GM12878 (cell line): ENCODE measurements at regions not wholly inside any gene's neighbourhood (a gene's known extent, or its start where the extent isn't known, plus 50 kb on each side); places are given as distances from the start of the nearest gene placed in this dataset.

ENCODE experiments used
- ATAC-seq: fragments of 200-7000 bp; cut with Tn5 transposase; 3 replicates; pipeline ENCODE4 v1.9.1; 2020; ENCODE audit warnings: mild to moderate bottlenecking, moderate library complexity
- BruUV-seq: library from RNA; stranded (reverse); fragments of 400-500 nt; replicated peaks from 2 replicates; lab custom pipeline; 2021; lab: Mats Ljungman, UMichigan
- CTCF ChIA-PET: fragments of 300-600 bp; sonication (Branson Sonifier 250); formaldehyde crosslinking; extraction: SDS; loops from one replicate; lab custom pipeline; 2021; ENCODE audit warnings: inconsistent platforms; lab: Yijun Ruan, JAX
- POLR2A ChIA-PET: fragments of 350-600 bp; formaldehyde crosslinking; extraction: SDS; loops from one replicate; lab custom pipeline; 2021; ENCODE audit warnings: inconsistent platforms; lab: Charles Lee
- RAD21 ChIA-PET: fragments of 300-600 bp; sonication (Branson Sonifier 250); formaldehyde crosslinking; loops from one replicate; lab custom pipeline; 2023; ENCODE audit warnings: antibody characterized with exemption; ENCODE audit not compliant: unreplicated experiment; lab: Charles Lee
- SMC1A ChIA-PET: fragments of 300-600 bp; sonication (Branson Sonifier 250); formaldehyde crosslinking; loops from one replicate; lab custom pipeline; 2023; ENCODE audit not compliant: unreplicated experiment, uncharacterized antibody; lab: Charles Lee
- DNase-seq: peaks from one replicate; pipeline ENCODE4 v3.0.0-alpha.2; 2011; ENCODE audit warnings: low read depth, low spot score
- FAIRE-seq: peaks from 3 replicates; lab custom pipeline; 2011; peaks lifted over from hg19 to GRCh38; lab: Jason Lieb, UNC
- H2AFZ ChIP-seq: 2 replicates; pipeline ENCODE4 v1.6.0; 2011; ENCODE audit warnings: low read depth, low read length, control low read depth; ENCODE audit not compliant: control insufficient read depth
- H3K27ac ChIP-seq: 2 replicates; pipeline ENCODE4 v1.5.1; 2011; ENCODE audit warnings: control low read depth; ENCODE audit not compliant: control insufficient read depth, insufficient read depth
- H3K27me3 ChIP-seq, 2 experiments: replicated peaks in 1 of 2; 2 replicates each; pipeline versions ENCODE4 v1.6.0 to v1.6.1; 2011; ENCODE audit warnings: low read length in 1 of 2; ENCODE audit not compliant: control insufficient read depth in 2 of 2, insufficient read depth in 2 of 2
- H3K36me3 ChIP-seq, 2 experiments: 2 replicates each; pipeline ENCODE4 v1.5.1; 2011; ENCODE audit warnings: low read length in 1 of 2; ENCODE audit not compliant: control insufficient read depth in 2 of 2, insufficient read depth in 2 of 2
- H3K4me1 ChIP-seq: 2 replicates; pipeline ENCODE4 v1.6.1; 2011; ENCODE audit warnings: mild to moderate bottlenecking, low read length, moderate library complexity, mixed read lengths; ENCODE audit not compliant: control insufficient read depth, insufficient read depth
- H3K4me2 ChIP-seq: 2 replicates; pipeline ENCODE4 v1.6.0; 2011; ENCODE audit warnings: control low read depth; ENCODE audit not compliant: control insufficient read depth, insufficient read depth
- H3K4me3 ChIP-seq: fragments of 200-600 bp; sonication (generic); 2 replicates; pipeline ENCODE4 v1.5.1; 2016
- H3K79me2 ChIP-seq: 2 replicates; pipeline ENCODE4 v1.6.0; 2011; ENCODE audit warnings: low read length; ENCODE audit not compliant: control insufficient read depth, insufficient read depth
- H3K9ac ChIP-seq: 2 replicates; pipeline ENCODE4 v1.8.0; 2011; ENCODE audit warnings: low read length, control low read depth, mixed read lengths; ENCODE audit not compliant: control insufficient read depth, insufficient read depth
- H3K9me3 ChIP-seq: replicated peaks from 3 replicates; pipeline ENCODE4 v1.5.1; 2011; ENCODE audit warnings: mild to moderate bottlenecking, low read length; ENCODE audit not compliant: control insufficient read depth, insufficient read depth
- H4K20me1 ChIP-seq: 2 replicates; pipeline ENCODE4 v1.6.0; 2011; ENCODE audit not compliant: control insufficient read depth, insufficient read depth
- ASH2L ChIP-seq: fragments of 300-600, 200-600 bp; sonication (generic); IDR thresholded peaks from 2 replicates; pipeline ENCODE4 v1.6.1; 2017; ENCODE audit warnings: low read depth, mild to moderate bottlenecking, borderline replicate concordance
- BCL11A ChIP-seq: IDR thresholded peaks from 2 replicates; pipeline ENCODE4 v1.6.1; 2011; ENCODE audit warnings: low read depth, low read length
- BCLAF1 ChIP-seq: fragments of 450-650 bp; IDR thresholded peaks from 2 replicates; pipeline ENCODE4 v1.6.1; 2017; ENCODE audit warnings: antibody characterized with exemption, mild to moderate bottlenecking, moderate library complexity
- CREB1 ChIP-seq: IDR thresholded peaks from 2 replicates; pipeline ENCODE4 v1.6.1; 2012; ENCODE audit warnings: low read depth, mild to moderate bottlenecking, inconsistent platforms
- ESRRA ChIP-seq: IDR thresholded peaks from 2 replicates; pipeline ENCODE4 v1.6.1; 2012; ENCODE audit warnings: mild to moderate bottlenecking, low read length, improper control_type of control experiment
- FOS ChIP-seq: IDR thresholded peaks from 3 replicates; pipeline ENCODE4 v1.6.1; 2011; ENCODE audit warnings: borderline replicate concordance; ENCODE audit not compliant: insufficient read length; ENCODE audit errors: extremely low read depth
- IKZF1 ChIP-seq: fragments of 450-650 bp; conservative IDR thresholded peaks from 2 replicates; pipeline ENCODE4 v1.6.1; 2017; ENCODE audit warnings: antibody characterized with exemption, mild to moderate bottlenecking
- PAX5 ChIP-seq: IDR thresholded peaks from 2 replicates; pipeline ENCODE4 v1.6.1; 2011; ENCODE audit warnings: low read depth, low read length, borderline replicate concordance
- PKNOX1 ChIP-seq: fragments of 450-650 bp; IDR thresholded peaks from 2 replicates; pipeline ENCODE4 v1.6.1; 2016; ENCODE audit warnings: mild to moderate bottlenecking
- PML ChIP-seq: IDR thresholded peaks from 2 replicates; pipeline ENCODE4 v1.6.1; 2012; ENCODE audit warnings: low read length, inconsistent platforms
- RELA ChIP-seq: fragments of 450-650 bp; IDR thresholded peaks from 2 replicates; pipeline ENCODE4 v1.8.0; 2014; ENCODE audit warnings: borderline replicate concordance; ENCODE audit not compliant: partially characterized antibody
- RELB ChIP-seq: fragments of 450-650 bp; IDR thresholded peaks from 2 replicates; pipeline ENCODE4 v1.6.1; 2017; ENCODE audit warnings: low read depth, mild to moderate bottlenecking, moderate library complexity
- SMAD5 ChIP-seq: IDR thresholded peaks from 2 replicates; pipeline ENCODE4 v1.6.1; 2016; ENCODE audit warnings: antibody characterized with exemption, low read depth
- SUPT20H ChIP-seq: IDR thresholded peaks from 2 replicates; pipeline ENCODE4 v1.6.1; 2011; ENCODE audit warnings: low read depth, mild to moderate bottlenecking, low read length, moderate library complexity, borderline replicate concordance; ENCODE audit not compliant: control insufficient read depth
- YY1 ChIP-seq: IDR thresholded peaks from 2 replicates; pipeline ENCODE4 v1.6.1; 2011; ENCODE audit warnings: low read depth, mild to moderate bottlenecking, low read length
- ZNF622 ChIP-seq: fragments of 450-650 bp; IDR thresholded peaks from 2 replicates; pipeline ENCODE4 v1.6.1; 2017; ENCODE audit warnings: mild to moderate bottlenecking, inconsistent platforms
- ZSCAN29 ChIP-seq: fragments of 450-650 bp; IDR thresholded peaks from 2 replicates; pipeline ENCODE4 v1.6.1; 2017; ENCODE audit warnings: mild to moderate bottlenecking, moderate library complexity
- WGBS: methylation state at CpG from one replicate; pipeline ENCODE4 v1.1.6; 2016; ENCODE audit warnings: low lambda C conversion rate; ENCODE audit not compliant: insufficient replicate concordance, insufficient coverage; ENCODE audit errors: missing lambda C conversion rate; 5-methylcytosine and 5-hydroxymethylcytosine counted together
- in situ Hi-C: fragments of 300-500 bp; cut with MboI; formaldehyde crosslinking; loops from 9 replicates; pipeline ENCODE4 v1.14.3; 2018; ENCODE audit warnings: mixed read lengths
- intact Hi-C: fragments of 100-400 bp; cut with micrococcal nuclease; formaldehyde crosslinking; loops from one replicate; pipeline ENCODE4 v1.14.2; 2022; ENCODE audit not compliant: unreplicated experiment

GRCh38 chr1:238981317-238981933, 404.9 kb upstream of the CHRM3 start:
- ChIA-PET POLR2A (no interaction called here), CTCF (interaction anchor here (0.9 to 1.0 kb wide), 2 partner anchors 9 to 12 kb away, joined by 3 to 6 read pairs; no protein-coding TSS in a partner anchor)
- H3K27ac ChIP-seq, result no peak overlapping the region

More at GRCh38 chr1:238981317-238981933, 404.9 kb upstream of the CHRM3 start:
- FAIRE-seq (no peak), ATAC-seq (no peak), DNase-seq (no peak)
- Histone ChIP-seq H3K4me3 (no peak overlapping the region), H3K4me1 (no peaks in the 10 kb centered on the region), H3K4me2 (no peak overlapping the region), H3K79me2 (no peaks in the 10 kb centered on the region), H4K20me1 (no peaks in the 10 kb centered on the region), H2AFZ (no peak overlapping the region), H3K27me3 (no peaks in the 10 kb centered on the region), H3K9me3 (no peaks in the 10 kb centered on the region), H3K9ac (no peak overlapping the region)
- in situ Hi-C loops, result no loop called here
- BruUV-seq, result no TSS peak
- 0% methylated on average over 2 of the region's 2 CpGs for WGBS
- SMC1A ChIA-PET, result interaction anchor here (1.3 kb wide), 1 partner anchor 9 kb away, joined by 3 read pairs; no protein-coding TSS in a partner anchor
- intact Hi-C loops, result no loop called here
- RAD21 ChIA-PET, result no interaction called here
- no peak for TF ChIP-seq SMAD5
- no peak for TF ChIP-seq ZNF622
- no peak for TF ChIP-seq ASH2L
- no peak for TF ChIP-seq IKZF1
- TF ChIP-seq FOS, result no peak
- TF ChIP-seq ZSCAN29, result no peak
- TF ChIP-seq BCLAF1, result no peak
- TF ChIP-seq CREB1, result no peak
- no peak for TF ChIP-seq RELA
- TF ChIP-seq PML, result no peak
- no peak for TF ChIP-seq PAX5
- TF ChIP-seq ESRRA, result no peak
- no peak for TF ChIP-seq RELB
- TF ChIP-seq PKNOX1, result no peak
- TF ChIP-seq YY1, result no peak
- no peak for TF ChIP-seq BCL11A
- no peak for TF ChIP-seq SUPT20H
- TF ChIP-seq, all 136 proteins: peak for 0
- no peaks in the 10 kb centered on the region for H3K36me3 ChIP-seq
